K562 (cell line): ENCODE measurements at regions not wholly inside any gene's neighbourhood (a gene's known extent, or its start where the extent isn't known, plus 50 kb on each side); places are given as distances from the start of the nearest gene placed in this dataset.

Experiments used
- ATAC-seq: fragments of 200-7000 bp; cut with Tn5 transposase; 3 replicates; pipeline ENCODE4 v1.9.1; 2020; ENCODE audit warnings: moderate library complexity
- BruUV-seq: library from RNA; stranded (reverse); fragments of 400-500 nt; replicated peaks from 2 replicates; lab custom pipeline; 2021; lab: Mats Ljungman, UMichigan
- CTCF ChIA-PET: fragments of 300-600 bp; formaldehyde crosslinking; extraction: SDS; loops from one replicate; lab custom pipeline; 2021; ENCODE audit warnings: low intra/inter-chr PET ratio; lab: Yijun Ruan, JAX
- POLR2A ChIA-PET: fragments of 300-600, 350-650 bp; sonication (Branson Sonifier 250); formaldehyde crosslinking; extraction: SDS; loops from one replicate; lab custom pipeline; 2021; ENCODE audit warnings: antibody characterized with exemption, inconsistent platforms; lab: Yijun Ruan, JAX
- DNase-seq, 4 experiments: peaks; one replicate each; pipeline versions ENCODE4 v3.0.0 to v3.0.0-alpha.2; 2011 to 2018; ENCODE audit warnings: low spot score in 3 of 4, mixed read lengths in 3 of 4; ENCODE audit errors: extremely low read depth in 1 of 4
- FAIRE-seq: peaks from 2 replicates; lab custom pipeline; 2011; peaks lifted over from hg19 to GRCh38; lab: Jason Lieb, UNC
- H2AFZ ChIP-seq: 2 replicates; pipeline ENCODE4 v1.6.0; 2011; ENCODE audit warnings: low read depth, low read length, control low read depth, inconsistent platforms
- H3K27ac ChIP-seq: fragments of 200-600 bp; 3 replicates; pipeline ENCODE4 v1.8.0; 2011; ENCODE audit warnings: low read depth, mild to moderate bottlenecking, control low read depth, inconsistent platforms, low read length, moderate library complexity, mixed read lengths; ENCODE audit errors: extremely low read depth
- H3K27me3 ChIP-seq, 2 experiments: fragments of 300-600 bp in 1 of 2; 2 replicates in 1 of 2; 3 replicates in 1 of 2; pipeline versions ENCODE4 v1.6.0 to v1.8.0; 2011; ENCODE audit warnings: inconsistent platforms in 2 of 2, low read length in 2 of 2, mild to moderate bottlenecking in 1 of 2, mixed read lengths in 1 of 2, moderate library complexity in 1 of 2; ENCODE audit not compliant: control insufficient read depth in 2 of 2, insufficient read depth in 2 of 2
- H3K36me3 ChIP-seq: fragments of 300-600 bp; 3 replicates; pipeline ENCODE4 v1.8.0; 2011; ENCODE audit warnings: mild to moderate bottlenecking, low read length, inconsistent platforms; ENCODE audit not compliant: control insufficient read depth, insufficient read depth
- H3K4me1 ChIP-seq, 2 experiments: fragments of 200-600 bp in 1 of 2; replicated peaks in 1 of 2; 2 replicates in 1 of 2; 3 replicates in 1 of 2; pipeline versions ENCODE4 v1.5.1 to v1.8.0; 2011; ENCODE audit warnings: inconsistent platforms in 2 of 2, low read length in 2 of 2, mild to moderate bottlenecking in 1 of 2, mixed read lengths in 1 of 2, moderate library complexity in 1 of 2; ENCODE audit not compliant: control insufficient read depth in 2 of 2, insufficient read depth in 2 of 2
- H3K4me2 ChIP-seq: 2 replicates; pipeline ENCODE4 v1.6.1; 2011; ENCODE audit warnings: low read length, control low read depth, inconsistent platforms, mixed read lengths; ENCODE audit not compliant: insufficient read depth
- H3K4me3 ChIP-seq: fragments of 200-600 bp; sonication (generic), shearing (Covaris generic); 2 replicates; pipeline ENCODE4 v1.5.1; 2016; ENCODE audit warnings: control low read depth, inconsistent platforms
- H3K79me2 ChIP-seq: fragments of 200-600 bp; 3 replicates; pipeline ENCODE4 v1.8.0; 2011; ENCODE audit warnings: low read length, inconsistent platforms; ENCODE audit not compliant: control insufficient read depth, insufficient read depth
- H3K9ac ChIP-seq, 2 experiments: 2 replicates each; pipeline versions ENCODE4 v1.6.0 to v1.6.1; 2011; ENCODE audit warnings: low read depth in 2 of 2, low read length in 2 of 2, control low read depth in 1 of 2, inconsistent platforms in 1 of 2, mild to moderate bottlenecking in 1 of 2, mixed read lengths in 1 of 2; ENCODE audit not compliant: insufficient read depth in 1 of 2
- H3K9me1 ChIP-seq: one replicate; pipeline ENCODE4 v1.6.0; 2011; ENCODE audit warnings: inconsistent platforms, mild to moderate bottlenecking, low read length, moderate library complexity; ENCODE audit not compliant: control insufficient read depth, insufficient read depth
- H3K9me3 ChIP-seq: replicated peaks from 2 replicates; pipeline ENCODE4 v1.5.1; 2011; ENCODE audit warnings: low read depth, low read length, inconsistent platforms; ENCODE audit not compliant: control insufficient read depth, insufficient read depth
- H4K20me1 ChIP-seq: replicated peaks from 2 replicates; pipeline ENCODE4 v1.6.1; 2011; ENCODE audit warnings: low read length, inconsistent platforms, mixed read lengths; ENCODE audit not compliant: control insufficient read depth, insufficient read depth
- BRF1 ChIP-seq: IDR thresholded peaks from 3 replicates; pipeline ENCODE4 v1.6.1; 2011; ENCODE audit warnings: borderline replicate concordance, mild to moderate bottlenecking; ENCODE audit not compliant: insufficient read length; ENCODE audit errors: extremely low read depth
- ELK1 ChIP-seq: sonication (generic); formaldehyde crosslinking; IDR thresholded peaks from 2 replicates; pipeline ENCODE4 v1.8.1; 2022; ENCODE audit warnings: missing genetic modification reagents
- GMEB1 ChIP-seq: fragments of 250-450 bp; sonication (Bioruptor Pico); IDR thresholded peaks from 2 replicates; pipeline ENCODE4 v1.4.0; 2020; ENCODE audit warnings: mild to moderate bottlenecking
- HEY1 ChIP-seq: fragments of 250-450 bp; sonication (Bioruptor Pico); IDR thresholded peaks from 2 replicates; pipeline ENCODE4 v1.5.0; 2020; ENCODE audit warnings: mild to moderate bottlenecking, moderate library complexity, borderline replicate concordance
- MTA1 ChIP-seq: fragments of 450-650 bp; IDR thresholded peaks from 2 replicates; pipeline ENCODE4 v1.6.1; 2017; ENCODE audit warnings: borderline replicate concordance
- NBN ChIP-seq: fragments of 450-650 bp; IDR thresholded peaks from 2 replicates; pipeline ENCODE4 v1.6.1; 2016; ENCODE audit warnings: low read depth, mild to moderate bottlenecking
- NCOA4 ChIP-seq: fragments of 450-650 bp; IDR thresholded peaks from 2 replicates; pipeline ENCODE4 v1.6.1; 2018; ENCODE audit warnings: mild to moderate bottlenecking; ENCODE audit not compliant: partially characterized antibody
- NFIC ChIP-seq: fragments of 450-650 bp; IDR thresholded peaks from 2 replicates; pipeline ENCODE4 v1.6.1; 2017; ENCODE audit warnings: mild to moderate bottlenecking, inconsistent platforms
- RBM34 ChIP-seq: fragments of 200-400 bp; formaldehyde crosslinking; IDR thresholded peaks from 2 replicates; pipeline ENCODE4 v1.6.1; 2018; ENCODE audit warnings: low read length, borderline replicate concordance; ENCODE audit not compliant: insufficient read depth
- RNF2 ChIP-seq: sonication (generic); IDR thresholded peaks from 2 replicates; pipeline ENCODE4 v1.6.1; 2016
- TAF15 ChIP-seq: fragments of 200-400 bp; formaldehyde crosslinking; IDR thresholded peaks from 2 replicates; pipeline ENCODE4 v1.6.1; 2017; ENCODE audit warnings: mild to moderate bottlenecking, low read depth, low read length, moderate library complexity
- TFE3 ChIP-seq: fragments of 450-650 bp; formaldehyde crosslinking; IDR thresholded peaks from 2 replicates; pipeline ENCODE4 v1.4.0; 2020; ENCODE audit warnings: mild to moderate bottlenecking, mixed read lengths
- THAP7 ChIP-seq: fragments of 250-450 bp; sonication (Bioruptor Pico); IDR thresholded peaks from 2 replicates; pipeline ENCODE4 v1.5.0; 2021
- ZNF12 ChIP-seq: sonication (generic); formaldehyde crosslinking; IDR thresholded peaks from 2 replicates; pipeline ENCODE4 v1.4.0; 2020; ENCODE audit warnings: mild to moderate bottlenecking, missing genetic modification reagents
- ZNF143 ChIP-seq: sonication (generic); formaldehyde crosslinking; IDR thresholded peaks from 2 replicates; pipeline ENCODE4 v1.9.0; 2022; ENCODE audit warnings: mild to moderate bottlenecking, missing genetic modification reagents
- ZNF518B ChIP-seq: fragments of 250-450 bp; sonication (Bioruptor Pico); IDR thresholded peaks from 2 replicates; pipeline ENCODE4 v1.5.0; 2021; ENCODE audit warnings: mild to moderate bottlenecking, moderate library complexity
- ZNF586 ChIP-seq: fragments of 450-650 bp; formaldehyde crosslinking; conservative IDR thresholded peaks from 2 replicates; pipeline ENCODE4 v1.4.0; 2020; ENCODE audit warnings: mild to moderate bottlenecking, moderate library complexity
- in situ Hi-C: fragments of 300-500 bp; cut with MboI; formaldehyde crosslinking; loops from 4 replicates; pipeline ENCODE4 v1.15.0; 2018; ENCODE audit warnings: inconsistent platforms, mixed read lengths
- intact Hi-C: fragments of 100-400 bp; cut with micrococcal nuclease; formaldehyde crosslinking; loops from 2 replicates; pipeline ENCODE4 v1.14.2; 2022

- Histone ChIP-seq H3K9me3 (no peaks in the 10 kb centered on the region), H4K20me1 (no peaks in the 10 kb centered on the region), H3K4me3 (no peak overlapping the region), H3K27me3 (no peaks in the 10 kb centered on the region), H3K4me2 (no peak overlapping the region), H3K4me1 (no peaks in the 10 kb centered on the region), H3K36me3 (no peaks in the 10 kb centered on the region), H3K79me2 (no peaks in the 10 kb centered on the region), H2AFZ (no peak overlapping the region), H3K9ac (no peak overlapping the region), H3K9me1 (no peaks in the 10 kb centered on the region), H3K27ac (no peak overlapping the region)
- POLR2A ChIA-PET: no interaction called here
- DNase-seq (no peak), ATAC-seq (no peak), FAIRE-seq (no peak)
- in situ Hi-C loops: no loop called here
- CTCF ChIA-PET: no interaction called here
- no TSS peak for BruUV-seq
- intact Hi-C loops: no loop called here
- no peak for TF ChIP-seq RBM34
- no peak for TF ChIP-seq ELK1
- no peak for TF ChIP-seq ZNF586
- TF ChIP-seq BRF1: no peak
- TF ChIP-seq ZNF12 (CRISPR knock-in tag): no peak
- no peak for TF ChIP-seq NCOA4
- no peak for TF ChIP-seq MTA1
- TF ChIP-seq RNF2: no peak
- TF ChIP-seq NFIC: no peak
- TF ChIP-seq ZNF518B (CRISPR knock-in tag): no peak
- TF ChIP-seq TAF15: no peak
- no peak for TF ChIP-seq NBN
- TF ChIP-seq GMEB1 (CRISPR knock-in tag): no peak
- no peak for TF ChIP-seq HEY1 (CRISPR knock-in tag)
- TF ChIP-seq ZNF143 (CRISPR knock-in tag): no peak
- no peak for TF ChIP-seq TFE3 (CRISPR knock-in tag)
- TF ChIP-seq THAP7 (CRISPR knock-in tag): no peak
Measured at GRCh38 chr14:21822109-21822508, 148.5 kb upstream of the OR4E1 start.
